DMS114 treated with DMSO at 0.1 percent for 48 hours (cell line): ENCODE measurements at regions not wholly inside any gene's neighbourhood (a gene's known extent, or its start where the extent isn't known, plus 50 kb on each side); places are given as distances from the start of the nearest gene placed in this dataset.
"Not testable (repeated sequence)": the region's sequence is repeated elsewhere in the genome, so short reads cannot be mapped to it uniquely, and the experiment has no call there.

ENCODE experiments used
- DNase-seq: peaks from one replicate; lab custom pipeline; 2025; ENCODE audit not compliant: unreplicated experiment; lab: John Stamatoyannopoulos, UW

DNA sequence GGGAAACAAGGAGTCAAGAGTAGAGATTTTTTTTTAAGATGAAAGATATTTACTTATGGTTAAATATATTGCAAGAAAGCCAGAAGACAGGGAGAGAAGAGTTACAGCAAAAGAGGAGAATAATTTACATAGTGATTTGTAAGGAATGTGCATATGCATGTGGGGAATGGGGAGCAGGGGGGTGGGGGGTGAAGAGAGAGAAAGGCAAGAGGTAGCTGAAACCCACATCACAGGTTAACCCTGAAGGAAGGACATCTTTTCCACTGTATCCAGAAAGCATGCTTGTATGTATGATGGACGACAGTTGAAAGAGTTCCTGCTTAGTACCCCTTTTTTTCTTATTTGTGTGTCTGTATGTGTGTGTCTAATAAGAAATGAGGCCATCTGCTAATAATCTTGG lies 371.9 kb downstream of the RAD51AP2 start:
- no peak for DNase-seq

GRCh38 chr2:17136877-17137276 lies 381.4 kb downstream of the RAD51AP2 start:
- no peak for DNase-seq

DNA sequence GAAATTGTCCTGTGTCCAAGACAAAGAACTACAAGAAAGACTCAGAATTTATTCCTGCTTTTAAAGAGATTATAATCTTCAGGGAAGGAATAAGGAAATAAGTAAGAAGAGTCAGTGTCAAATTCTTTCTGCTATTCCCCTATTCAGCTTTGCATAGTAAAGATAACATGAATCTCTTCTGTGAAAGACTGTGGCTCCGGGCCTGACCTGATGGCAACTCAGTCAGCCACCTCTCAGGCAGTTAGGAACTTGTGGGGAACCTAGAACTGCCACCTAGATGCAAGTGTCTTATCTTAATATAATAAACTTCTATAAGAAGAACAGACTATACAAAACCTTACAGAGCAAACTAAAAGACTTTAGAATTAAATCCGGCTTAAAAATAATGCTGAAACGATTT lies 382.0 kb downstream of the RAD51AP2 start:
- DNase-seq, result no peak

DNA sequence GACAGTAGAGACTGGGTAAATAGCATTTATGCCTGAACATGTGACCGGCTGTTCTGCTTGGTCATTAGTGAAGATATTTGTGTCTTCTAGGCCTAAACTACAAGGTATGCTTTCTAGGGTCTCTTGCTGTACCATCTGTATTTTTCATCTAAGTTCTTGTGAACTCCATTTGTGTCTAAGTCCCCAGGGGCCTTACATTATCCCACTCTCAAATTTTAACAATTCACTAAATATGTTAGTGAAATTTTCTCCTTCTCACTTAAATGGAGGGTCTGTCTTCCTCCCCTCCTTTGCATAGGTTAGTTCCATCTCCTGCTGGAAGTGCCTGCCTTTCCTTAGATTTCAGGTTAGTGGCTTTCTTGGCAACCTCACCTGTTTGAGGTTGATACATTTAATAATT lies 382.6 kb downstream of the RAD51AP2 start:
- DNase-seq, result no peak

DNA sequence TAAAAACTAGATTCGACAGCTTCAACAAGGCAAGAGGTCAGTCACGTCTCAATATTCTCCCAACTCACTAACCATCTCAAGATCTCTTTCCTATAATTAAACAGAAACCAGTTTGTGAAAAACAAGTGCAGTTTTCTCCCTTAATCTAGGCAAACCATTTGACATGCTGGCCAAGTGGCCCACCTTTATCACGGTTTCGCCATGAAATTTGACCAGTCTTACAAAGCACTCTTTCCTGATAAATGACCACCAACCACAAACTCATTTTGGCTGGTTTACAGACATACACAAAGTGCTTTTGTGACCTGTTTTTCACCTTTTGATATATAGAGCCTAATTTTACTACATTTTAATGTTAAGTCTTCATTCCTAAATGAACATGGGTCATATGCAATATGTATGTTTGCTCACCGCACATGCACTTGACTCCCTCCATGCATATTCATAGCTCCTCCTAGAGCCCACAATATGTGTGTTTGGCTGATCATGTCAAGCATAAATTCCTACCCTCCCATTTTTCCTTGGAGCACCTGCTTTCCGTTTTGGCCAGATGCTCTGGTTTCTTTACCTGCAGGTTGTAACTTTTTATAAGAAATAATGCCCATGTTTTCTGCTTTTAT lies 385.1 kb downstream of the RAD51AP2 start:
- no peak for DNase-seq

DNA sequence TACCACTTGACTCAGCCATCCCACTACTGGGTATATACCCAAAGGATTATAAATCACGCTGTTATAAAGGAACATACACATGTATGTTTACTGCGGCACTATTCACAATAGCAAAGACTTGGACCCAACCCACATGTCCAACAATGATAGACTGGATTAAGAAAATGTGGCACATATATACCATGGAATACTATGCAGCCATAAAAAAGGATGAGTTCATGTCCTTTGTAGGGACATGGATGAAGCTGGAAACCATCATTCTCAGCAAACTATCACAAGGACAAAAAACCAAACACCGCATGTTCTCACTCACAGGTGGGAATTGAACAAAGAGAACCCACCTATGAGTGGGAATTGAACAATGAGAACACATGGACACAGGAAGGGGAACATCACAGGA lies 387.6 kb downstream of the RAD51AP2 start:
- not testable (repeated sequence) for DNase-seq

DNA sequence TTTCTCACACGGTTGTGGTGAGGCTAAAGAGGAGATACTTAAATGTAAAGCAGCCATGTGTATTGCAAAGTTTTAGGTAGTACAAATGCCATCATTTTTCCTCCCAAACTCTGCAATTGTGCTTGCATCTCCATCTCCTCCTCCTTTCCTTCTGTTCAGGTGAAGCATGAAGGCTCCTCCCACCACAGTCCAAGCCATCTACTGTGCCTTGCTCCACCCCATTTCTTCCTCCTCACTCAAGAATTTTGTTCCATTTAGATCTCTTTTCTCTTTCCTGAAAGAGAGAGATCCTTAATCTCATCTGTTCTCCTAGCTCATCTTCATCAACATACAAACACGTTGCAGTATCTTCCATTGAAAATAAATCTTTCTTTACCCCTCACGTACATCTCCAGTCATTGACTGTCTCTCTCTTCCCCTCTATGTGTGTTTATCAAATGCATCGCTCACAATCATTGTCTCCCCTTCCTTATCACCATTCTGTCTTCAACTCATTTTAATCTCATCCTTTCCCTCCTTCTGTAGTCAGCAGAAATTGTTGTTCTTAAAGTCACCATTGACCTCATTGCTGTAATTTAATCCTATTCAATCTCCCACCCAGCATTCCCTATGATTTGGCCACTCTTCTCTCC lies 392.1 kb downstream of the RAD51AP2 start:
- no peak for DNase-seq

GRCh38 chr2:17124575-17125318 lies 393.5 kb downstream of the RAD51AP2 start:
- no peak for DNase-seq

DNA sequence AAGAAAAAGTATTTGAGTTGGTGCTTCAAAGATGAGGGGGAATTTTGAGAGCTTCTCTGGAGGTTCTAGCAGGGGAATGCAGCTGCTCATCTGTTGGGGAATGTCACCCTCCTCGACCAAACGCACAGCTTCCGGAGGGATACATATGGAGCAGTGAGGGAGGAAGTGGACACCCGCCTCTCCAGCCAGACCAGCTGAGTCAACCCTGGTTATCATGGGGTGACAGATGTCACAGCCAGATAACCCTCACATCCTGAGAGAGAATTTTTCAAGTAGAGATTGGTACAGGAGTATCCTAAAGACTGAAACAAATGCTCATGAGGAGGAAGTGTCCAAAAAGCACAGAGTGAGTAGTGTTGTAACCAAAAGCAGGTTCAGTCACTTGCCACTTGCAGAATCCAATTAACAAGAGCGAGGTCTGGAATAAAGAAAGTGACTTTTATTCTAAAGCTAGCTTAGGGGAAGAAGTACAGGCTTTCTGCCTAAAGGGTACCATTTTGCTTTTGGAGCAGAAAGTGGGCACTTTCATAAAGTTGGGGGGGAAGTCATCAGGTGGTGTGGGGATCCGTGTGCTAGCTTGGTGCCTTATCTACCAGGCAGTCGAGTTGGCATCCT lies 395.2 kb downstream of the RAD51AP2 start:
- no peak for DNase-seq

DNA sequence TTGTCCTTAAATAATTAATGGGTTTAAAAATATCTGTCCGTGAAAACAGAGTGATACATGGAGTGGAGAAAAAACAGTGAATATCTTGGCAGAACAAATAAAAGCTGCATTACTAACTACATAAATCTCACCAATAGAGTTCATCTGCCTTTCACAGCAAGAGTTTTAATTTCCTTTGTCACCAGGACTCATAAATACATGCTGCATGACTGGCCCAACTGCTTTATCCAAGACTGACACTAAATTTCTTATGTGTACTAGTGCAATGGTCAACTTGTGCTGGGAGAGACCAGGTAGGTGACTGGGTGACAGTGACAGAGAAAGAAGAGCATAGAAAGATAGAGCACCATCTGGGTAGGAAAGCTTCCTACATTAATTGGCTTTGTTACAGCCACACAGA lies 402.8 kb downstream of the RAD51AP2 start:
- no peak for DNase-seq

DNA sequence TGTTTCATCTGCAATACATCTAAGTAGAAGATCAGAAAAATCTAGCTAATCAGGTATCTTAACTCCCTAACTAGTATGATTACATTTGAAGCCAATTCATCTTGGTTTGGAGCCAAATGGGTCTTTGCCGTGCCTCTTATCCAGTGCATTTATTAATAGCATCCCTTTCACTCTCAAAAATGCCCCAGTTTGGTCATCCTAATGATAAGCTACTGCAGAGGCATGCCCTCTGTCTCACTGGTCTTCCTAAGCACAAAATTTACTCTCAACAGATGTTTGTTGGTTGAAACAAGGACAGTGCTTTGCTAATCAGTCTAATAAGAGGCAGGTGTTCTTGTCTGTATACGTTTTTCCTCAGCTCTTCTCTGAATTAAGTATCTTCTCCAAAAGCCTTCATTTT lies 403.2 kb downstream of the RAD51AP2 start:
- DNase-seq, result no peak

DNA sequence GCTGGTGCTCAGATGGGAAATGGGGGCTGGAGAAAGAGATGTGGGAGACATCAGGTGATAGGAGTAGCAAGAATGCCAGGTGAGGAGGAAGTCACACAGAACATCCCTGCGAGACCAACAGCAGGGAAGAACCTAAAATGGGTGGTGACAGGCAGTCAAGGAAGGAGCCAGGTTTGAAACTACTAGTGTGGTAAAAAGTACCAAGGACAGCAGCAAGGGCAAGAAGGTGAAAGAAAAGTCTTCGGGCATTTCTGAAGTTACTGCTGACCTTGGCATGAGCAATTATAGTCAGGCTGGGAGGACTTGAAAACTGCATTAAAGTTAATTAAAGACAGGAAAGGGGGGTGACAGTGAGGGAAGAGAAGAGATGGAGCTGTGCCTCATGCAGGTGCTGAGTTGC lies 410.4 kb downstream of the RAD51AP2 start:
- DNase-seq, result no peak

- no peak for DNase-seq
Observed at GRCh38 chr2:17107151-17107550, 411.1 kb downstream of the RAD51AP2 start.

GRCh38 chr2:17106418-17106817 lies 411.8 kb downstream of the RAD51AP2 start:
- no peak for DNase-seq

DNA sequence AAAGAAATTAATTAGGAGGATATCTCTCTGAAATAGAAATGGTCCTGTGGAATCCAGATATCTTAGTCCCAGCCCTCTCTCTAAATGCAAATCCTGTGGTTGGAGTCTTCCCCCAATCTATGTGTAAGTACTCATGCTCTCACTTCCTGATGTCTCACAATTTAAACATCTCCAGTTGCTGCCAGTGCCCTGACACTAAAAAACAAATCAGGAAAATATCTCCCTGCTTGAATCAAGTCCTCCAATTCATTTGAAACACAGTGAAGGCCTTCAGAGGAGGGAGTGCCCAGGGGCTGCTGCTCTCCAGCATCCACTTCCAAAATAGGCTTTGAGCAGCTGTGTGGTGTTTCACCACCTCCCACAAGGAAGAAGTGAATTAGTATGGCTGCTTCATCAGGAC lies 413.8 kb downstream of the RAD51AP2 start:
- no peak for DNase-seq

GRCh38 chr2:17101596-17101995 lies 416.6 kb downstream of the RAD51AP2 start:
- no peak for DNase-seq

DNA sequence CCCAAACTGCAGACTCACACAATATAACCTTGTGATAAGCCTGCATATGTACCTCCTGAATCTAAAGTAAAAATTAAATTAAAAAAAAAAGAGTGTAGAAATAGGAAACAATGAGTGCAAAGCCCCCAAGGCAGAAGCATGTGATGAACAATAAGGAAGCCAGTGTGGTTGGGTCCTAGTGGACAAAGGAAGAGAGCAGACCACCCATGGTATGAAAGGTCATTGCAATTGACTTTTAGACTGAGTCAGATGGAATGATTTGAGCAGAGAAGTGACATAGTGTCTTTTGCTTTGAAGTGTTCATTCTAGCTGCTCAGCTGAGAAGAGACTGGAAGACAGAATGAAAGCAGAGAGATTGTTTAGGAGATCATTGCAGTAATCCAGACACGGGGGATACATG lies 417.1 kb downstream of the RAD51AP2 start:
- DNase-seq, result no peak

DNA sequence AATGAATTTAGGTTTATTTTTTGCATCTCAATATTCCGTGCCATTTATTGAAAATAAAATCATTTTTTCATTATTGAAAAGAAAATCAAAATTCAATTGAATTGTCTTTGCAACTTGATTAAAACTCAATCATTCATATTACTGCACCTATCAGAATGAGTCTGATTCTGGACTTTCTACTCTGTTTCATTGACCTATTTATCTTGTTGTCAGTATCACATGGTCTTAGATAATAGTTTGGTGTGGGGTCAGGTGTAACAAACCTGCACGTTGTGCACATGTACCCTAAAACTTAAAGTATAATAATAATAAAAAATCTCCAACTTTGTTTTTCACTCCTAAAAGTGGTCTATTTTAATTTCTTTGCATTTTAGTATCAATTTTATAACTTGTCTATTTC lies 422.9 kb downstream of the RAD51AP2 start:
- DNase-seq, result no peak

GRCh38 chr2:17093712-17094111 lies 424.5 kb downstream of the RAD51AP2 start:
- no peak for DNase-seq

- DNase-seq, result no peak
Observed at GRCh38 chr2:17086990-17087389, 421.4 kb upstream of the CYRIA start.

DNA sequence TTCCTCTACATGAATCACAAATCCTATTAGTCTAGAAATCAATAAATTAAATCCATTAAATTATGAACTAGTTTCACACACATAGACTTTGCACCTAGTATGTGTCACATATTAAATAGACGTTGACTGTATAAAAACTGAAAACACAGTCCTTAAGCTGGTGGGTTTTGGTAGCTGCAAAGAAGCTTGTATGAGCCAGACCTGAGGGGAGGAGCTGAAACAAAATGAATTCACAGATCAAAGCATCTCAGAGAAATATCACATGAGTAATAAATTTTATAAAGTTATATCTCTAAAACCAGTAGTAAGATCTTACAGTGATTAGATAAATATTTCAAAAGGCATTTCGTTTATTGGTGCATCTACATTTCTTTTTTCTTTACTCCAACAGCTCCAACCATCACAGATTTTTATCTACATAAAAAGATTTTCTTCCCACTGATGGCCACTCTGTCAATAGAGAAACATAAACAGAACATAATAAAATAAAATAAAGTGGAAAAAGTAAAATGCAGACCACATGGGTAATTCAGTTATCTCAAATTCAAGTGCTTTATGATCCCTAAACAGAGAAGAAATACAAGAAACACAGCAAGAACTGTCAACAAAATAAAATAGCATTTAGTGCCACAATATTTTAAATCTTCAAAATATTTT lies 420.0 kb upstream of the CYRIA start:
- no peak for DNase-seq

DNA sequence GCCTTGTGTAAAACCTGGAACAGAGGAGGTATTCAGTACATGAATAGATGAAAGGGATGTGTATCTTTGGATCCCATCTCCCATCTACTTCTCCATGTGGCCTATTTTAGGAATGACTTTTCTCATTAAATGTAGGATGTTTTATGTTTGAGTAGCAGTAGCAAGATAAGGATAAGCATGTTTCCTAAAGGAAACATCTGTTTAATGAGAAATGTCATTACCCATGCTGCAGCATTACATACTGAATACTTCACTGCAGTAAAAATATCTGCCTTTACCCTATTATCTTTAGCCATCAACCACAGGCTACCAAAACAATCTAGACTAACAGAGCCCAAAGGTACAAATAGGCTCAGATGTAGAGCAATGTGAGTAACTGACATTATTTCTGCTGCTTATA lies 419.2 kb upstream of the CYRIA start:
- DNase-seq, result no peak
